SH-SY5Y (cell line): ENCODE measurements at regions not wholly inside any gene's neighbourhood (a gene's known extent, or its start where the extent isn't known, plus 50 kb on each side); places are given as distances from the start of the nearest gene placed in this dataset.
A peak's percentile ranks its signal among the peaks of the same experiment; 100 is the strongest.

ENCODE experiments used
- GATA2 ChIP-seq: IDR thresholded peaks from 2 replicates; pipeline ENCODE4 v1.6.1; 2011; ENCODE audit warnings: mild to moderate bottlenecking, low read depth, low read length
- GATA3 ChIP-seq: IDR thresholded peaks from 2 replicates; pipeline ENCODE4 v1.6.1; 2011; ENCODE audit warnings: low read depth, mild to moderate bottlenecking, low read length, moderate library complexity

DNA sequence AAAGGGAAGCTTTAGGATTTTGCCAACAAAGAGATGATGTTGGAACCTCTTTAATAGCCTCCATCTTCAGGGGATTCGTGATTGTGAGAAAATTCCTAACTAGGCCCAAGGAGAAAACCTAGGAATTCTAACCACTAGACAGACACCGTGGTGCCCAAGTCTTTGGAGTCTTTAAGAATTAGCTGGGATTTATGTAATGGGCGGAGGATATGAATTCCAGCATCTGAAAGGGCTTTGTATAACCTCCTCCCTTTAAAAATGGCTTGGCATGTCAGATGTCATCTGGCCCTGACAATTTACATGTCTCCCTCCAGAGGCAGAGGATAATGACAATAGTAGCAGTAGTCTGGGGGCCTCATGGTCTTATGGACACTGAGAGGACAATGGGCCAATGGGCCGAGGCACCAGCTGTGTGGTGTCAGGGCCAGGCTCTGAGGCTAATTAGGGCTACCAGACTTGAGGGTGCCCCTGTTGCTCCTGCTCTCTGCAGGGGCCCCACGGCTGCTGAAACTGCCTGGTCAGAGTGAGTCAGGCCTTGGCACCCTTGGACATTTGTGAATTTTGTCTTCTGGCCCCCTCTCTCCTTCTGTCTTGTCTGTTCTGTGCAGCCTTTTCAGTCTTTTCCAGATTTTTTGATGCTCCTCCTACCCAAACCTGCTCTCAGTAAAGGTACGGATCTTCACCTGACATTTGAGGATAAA, 113.9 kb downstream of the EDN1 start:
- TF ChIP-seq GATA3 (no peak), GATA2 (no peak)

DNA sequence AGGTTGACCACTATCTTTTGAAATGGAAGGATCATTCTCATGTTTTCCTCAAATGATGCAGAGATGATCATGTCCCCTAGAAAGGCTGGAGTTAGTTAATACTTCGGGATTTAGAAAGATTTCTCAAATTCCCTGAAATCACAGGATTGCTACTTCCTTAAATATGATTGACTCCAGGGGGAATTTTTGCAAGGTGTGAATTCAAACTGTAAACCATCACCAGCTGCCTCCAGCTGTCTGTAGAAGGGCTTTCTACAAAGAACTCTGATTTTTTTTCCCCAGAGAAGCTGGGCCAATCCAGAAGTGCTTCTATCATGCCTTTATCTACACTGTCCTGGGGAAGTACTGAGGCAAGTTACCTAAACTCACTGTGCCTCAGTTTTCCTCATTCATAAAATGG, 114.5 kb downstream of the EDN1 start:
- TF ChIP-seq GATA3 (no peak), GATA2 (no peak)

DNA sequence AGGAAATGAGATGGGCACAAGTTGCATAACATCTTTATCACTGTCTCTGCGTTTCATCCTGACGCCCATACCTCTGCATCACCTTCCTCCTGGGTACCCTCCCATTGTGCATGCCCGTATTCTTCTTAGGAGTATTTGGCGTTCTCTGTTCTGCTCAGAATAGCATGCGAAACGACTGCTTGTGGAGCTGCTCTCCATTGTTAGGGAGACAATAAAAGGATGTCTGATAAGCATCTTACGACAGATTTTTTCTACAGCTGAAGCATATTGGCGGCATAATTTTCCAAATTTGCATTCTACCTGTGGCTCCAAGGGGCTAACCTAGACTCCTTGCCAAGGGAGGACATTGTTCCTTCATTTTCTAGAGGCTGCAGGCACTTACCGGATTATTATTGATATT, 118.6 kb downstream of the EDN1 start:
- TF ChIP-seq GATA2, result peak; percentile 34; the same call in 1 of the 2 replicates
- no peak for TF ChIP-seq GATA3

DNA sequence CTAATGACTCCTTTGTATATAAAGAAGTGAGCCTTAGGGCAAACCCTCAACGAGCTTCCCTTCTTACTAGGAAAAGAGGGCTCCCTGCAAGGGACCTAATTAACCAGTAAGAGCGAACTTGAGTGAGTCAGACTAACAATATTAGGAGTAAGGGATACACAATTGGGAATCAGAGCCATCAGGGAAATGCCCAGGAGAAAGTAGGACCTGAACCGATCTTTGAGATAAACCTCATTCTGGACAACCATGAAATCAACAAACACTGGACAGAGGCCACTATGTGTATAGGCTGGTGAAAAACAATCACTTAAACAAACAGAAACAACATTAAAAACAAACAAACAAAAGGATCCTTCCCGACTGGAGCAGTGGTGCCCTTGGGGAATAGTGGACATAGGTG, 120.8 kb downstream of the EDN1 start:
- TF ChIP-seq GATA3 (no peak), GATA2 (no peak)

DNA sequence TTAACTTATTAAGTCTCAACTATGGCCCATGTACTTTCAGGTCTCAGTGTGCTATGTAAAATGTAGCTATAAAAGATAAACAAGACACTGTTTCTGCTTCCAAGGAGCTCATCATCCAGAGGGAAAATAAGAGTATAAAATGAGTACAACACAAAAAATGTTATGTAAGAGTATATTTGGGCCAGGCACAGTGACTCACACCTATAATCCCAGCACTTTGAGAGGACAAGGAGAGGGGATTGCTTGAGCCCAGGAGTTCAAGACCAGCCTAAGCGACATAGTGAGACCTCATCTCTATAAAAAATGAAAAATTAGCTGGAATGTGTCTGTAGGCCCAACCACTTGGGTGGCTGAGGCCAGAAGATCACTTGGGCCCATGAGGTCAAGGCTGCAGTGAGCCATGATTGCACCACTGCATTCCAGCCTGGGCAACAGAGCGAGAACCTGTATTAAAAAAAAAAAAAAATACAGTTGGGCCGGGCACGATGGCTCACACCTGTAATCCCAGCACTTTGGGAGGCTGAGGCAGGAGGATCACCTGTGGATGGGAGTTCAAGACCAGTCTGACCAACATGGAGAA, 124.0 kb downstream of the EDN1 start:
- TF ChIP-seq GATA3 (no peak), GATA2 (no peak)

DNA sequence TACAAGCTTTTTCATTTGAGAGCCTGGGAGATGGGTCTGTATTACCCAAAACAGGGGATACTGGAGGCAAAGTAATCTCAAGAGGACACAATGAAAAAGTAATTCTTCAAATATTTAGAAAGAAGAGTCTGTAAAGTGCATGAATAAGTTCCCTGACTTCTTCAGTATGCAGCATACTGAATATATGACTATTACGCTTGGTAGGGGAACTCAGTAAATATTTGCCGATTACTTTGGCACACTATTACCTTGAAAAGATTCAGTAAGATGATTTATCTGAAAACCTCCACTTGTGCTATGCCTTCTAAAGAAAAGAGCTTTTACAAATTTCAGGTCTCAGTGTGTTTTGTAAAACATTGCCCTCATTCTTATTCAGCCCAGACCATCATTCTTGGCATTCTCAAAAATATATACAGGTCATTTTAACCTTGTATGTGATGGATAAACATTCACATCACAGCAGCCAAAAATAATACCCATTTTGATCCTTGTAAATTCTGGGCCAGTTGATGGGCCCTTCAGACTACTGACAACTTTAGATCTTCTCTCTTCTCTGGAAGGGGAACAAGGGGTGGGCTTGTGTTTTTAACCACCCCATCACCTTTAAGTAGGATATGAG, 125.9 kb downstream of the EDN1 start:
- TF ChIP-seq GATA3, result no peak
- no peak for TF ChIP-seq GATA2

DNA sequence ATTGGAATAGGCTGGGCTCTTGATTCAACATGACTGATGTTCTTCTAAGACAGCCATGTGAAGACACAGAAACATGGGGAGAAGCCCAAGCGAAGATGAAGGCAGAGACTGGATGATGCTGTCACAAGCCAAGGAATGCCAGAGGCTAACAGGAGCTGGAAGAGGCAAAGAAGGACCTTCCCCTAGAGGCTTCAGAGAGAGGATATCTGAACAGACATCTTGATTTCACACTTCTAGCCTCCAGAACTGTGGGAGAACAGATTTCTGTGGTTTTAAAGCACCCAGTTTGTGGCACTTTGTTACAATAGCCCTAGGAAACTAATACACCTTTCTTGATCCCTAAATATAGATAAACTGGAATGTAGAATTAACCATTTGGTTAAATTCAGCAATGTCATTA, 127.0 kb downstream of the EDN1 start:
- TF ChIP-seq GATA2 (no peak), GATA3 (no peak)

DNA sequence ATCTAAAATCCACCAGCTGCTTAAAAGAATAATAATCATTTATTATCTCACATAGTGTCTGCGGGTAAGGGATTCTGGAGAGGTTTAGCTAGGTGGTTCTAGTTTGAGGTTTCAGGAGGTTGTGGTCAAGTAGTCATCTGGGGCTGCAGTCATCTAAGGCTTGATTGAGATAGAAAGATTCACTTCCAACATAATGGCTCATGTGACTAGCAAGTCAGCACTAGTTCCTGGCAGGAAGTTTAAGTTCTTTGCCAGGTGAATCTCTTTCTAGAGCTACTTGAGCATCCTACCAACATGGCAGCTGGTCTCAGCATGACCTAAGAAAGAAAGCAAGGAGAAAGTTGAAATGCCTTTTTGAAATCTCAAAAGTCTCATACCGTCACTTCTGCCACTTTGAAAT, 128.8 kb downstream of the EDN1 start:
- TF ChIP-seq GATA2 (no peak), GATA3 (no peak)

DNA sequence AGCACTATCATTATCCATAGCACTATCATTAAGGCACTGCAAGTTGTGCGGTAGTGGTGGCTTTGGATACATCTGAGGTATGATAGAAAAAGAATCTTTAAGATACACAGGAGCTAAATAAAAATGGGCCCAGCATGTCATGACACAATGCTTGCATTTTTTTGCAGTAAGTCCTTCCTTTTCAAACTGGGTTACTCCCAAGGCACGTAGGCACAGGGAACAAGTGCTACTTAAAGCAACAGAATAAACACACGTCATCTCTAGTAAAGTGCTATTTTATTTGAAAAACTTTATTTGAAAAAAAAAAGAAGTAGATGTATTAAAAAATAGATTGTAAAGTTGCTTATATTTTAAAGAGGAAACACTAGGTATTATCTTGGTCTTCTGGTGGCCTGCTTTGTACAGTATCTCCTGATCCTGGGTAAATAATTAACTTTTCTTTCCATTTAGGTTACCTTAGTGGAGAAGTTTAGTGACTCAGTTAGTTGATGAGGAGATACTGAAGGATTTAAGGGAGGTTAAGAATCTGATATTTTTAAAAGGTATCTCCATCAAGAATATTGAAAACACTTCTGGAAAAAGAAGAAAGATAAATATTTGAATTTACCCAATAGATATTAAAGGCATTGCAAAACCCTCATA, 129.6 kb downstream of the EDN1 start:
- TF ChIP-seq GATA2 (no peak), GATA3 (no peak)

DNA sequence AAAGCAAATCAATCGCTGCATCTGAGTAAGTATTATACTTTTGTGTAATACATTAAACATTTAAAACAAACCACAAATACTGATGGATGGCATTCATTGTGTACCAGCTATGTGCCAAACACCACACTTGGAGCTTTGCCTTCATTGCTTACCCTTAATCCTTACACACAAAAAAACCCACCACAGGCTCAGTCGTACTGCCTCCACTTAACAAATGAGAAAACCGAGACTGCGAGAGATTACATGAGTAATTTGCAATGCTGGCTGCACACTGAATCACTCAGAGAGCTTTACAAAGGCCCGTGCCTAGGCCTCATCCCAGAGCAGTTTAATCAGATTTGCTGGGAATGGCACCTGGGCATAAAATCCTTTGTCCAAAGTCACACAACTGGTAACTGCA, 130.5 kb downstream of the EDN1 start:
- TF ChIP-seq GATA3, result no peak
- TF ChIP-seq GATA2, result no peak

DNA sequence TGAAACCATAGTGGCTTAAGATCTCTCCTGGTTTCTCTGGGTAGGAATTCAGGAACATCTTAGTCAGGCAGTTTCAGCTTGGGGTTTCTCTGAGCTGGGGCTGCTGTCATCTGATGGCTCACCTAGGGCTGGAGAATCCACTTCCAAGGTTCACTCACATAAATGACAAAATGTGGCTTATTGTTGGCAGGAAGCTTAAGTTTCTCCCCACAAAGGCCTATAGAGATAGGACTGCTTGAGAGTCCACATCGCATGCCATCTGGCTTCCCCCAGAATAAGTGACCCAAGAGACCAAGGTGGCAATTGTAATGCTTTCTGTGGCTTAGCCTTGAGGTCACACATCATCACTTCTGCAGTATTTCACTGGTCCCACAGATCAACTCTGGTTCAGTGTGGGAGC, 131.4 kb downstream of the EDN1 start:
- TF ChIP-seq GATA3 (no peak), GATA2 (no peak)

DNA sequence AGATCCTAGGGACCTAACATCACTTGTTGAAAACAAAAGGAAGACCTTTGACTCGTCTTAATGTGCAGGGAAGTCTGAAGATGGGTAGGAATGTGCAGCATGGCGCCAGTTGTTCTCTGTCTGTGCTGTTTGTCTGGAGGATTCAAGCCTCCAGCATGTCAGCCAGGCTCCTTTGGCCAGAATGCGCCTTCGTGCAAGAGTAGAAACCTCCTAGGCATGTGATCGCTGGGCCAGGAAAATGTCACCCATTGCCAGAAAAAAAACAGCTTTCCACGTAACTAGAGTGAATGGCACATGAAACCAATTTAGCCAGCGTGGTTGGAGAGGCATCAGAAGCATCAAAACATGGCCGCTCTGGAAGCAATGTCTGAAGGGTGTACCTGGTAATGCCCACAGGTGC, 132.7 kb downstream of the EDN1 start:
- TF ChIP-seq GATA2 (no peak), GATA3 (no peak)

DNA sequence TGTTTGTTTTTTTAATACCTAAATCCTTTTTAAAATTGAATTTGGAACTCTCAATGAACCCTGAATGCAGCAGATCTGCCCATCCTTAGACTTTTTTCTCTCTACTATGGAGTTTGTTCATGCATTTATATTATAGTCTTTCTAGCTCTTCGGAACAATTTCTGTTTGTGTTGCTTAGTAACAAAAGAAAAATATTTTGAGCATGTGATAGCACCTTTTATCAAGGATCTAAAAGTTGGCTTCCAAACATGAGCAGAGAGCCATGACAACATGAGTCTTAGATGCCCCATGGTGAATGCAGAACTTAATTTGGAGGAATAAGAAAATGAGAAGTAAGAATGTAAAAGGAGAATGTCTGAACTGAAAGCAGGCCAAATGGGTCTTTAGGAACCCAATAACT, 133.7 kb downstream of the EDN1 start:
- TF ChIP-seq GATA2 (no peak), GATA3 (no peak)

DNA sequence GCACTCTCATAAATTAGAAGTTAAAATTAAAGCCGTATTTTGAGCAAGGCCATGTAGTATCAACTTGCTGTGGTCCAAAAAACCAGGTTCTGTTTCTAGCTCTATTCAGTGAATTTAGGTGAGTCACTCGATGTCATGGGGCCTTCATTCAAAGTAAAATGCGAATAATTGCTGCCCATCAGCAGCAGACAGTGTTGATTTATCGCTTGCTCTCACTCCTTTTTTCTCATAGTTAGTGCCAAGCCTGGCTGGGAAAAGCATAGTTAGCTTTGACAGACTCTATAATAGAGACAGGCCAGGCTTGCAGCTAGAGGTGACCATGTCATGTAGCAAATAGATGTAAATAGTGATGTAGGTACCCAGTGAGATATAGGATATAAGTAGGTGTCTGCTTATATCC, 136.0 kb downstream of the EDN1 start:
- no peak for TF ChIP-seq GATA3
- TF ChIP-seq GATA2, result no peak

DNA sequence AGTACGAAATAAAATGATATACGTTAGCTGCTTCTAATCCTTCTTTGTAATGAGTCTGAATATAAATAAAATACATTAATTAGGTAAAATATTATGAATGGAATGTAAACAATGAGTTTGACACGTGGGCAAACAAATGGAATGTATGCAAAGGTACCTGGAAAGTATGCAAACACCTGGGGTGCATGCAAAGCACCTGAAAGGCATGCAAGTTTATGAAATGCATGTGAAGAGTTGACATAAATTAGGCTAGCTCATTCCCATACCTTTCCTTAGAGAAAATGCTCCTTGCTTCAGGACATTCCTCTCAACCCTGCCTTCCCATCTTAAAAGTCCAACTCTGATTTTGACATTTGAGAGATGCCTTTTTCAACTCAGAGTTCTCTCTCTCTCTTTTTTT, 140.9 kb downstream of the EDN1 start:
- TF ChIP-seq GATA3, result no peak
- TF ChIP-seq GATA2, result no peak

DNA sequence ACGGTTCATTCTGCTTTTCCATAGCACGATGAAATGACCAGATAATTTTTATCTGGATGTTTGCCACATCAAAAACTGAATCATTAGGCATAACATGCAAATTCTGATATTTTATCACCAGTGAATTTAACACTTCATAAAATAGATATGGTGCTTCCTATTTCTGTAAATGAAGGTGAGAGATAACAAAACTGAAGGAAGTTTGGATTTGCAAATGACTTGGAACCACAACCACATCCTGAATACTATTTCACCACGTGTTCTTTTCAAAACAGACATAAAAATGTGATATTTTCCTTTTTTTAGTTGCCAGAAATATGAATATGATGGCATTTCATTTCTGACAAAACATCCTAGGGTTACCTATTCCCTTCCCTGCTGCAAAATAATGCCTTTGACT, 146.1 kb downstream of the EDN1 start:
- TF ChIP-seq GATA2 (no peak), GATA3 (no peak)
